ENCODE measurements at regions not wholly inside any gene's neighbourhood (a gene's known extent, or its start where the extent isn't known, plus 50 kb on each side); places are given as distances from the start of the nearest gene placed in this dataset.

GRCh38 chr5:8333485-8333884 lies 464.5 kb downstream of the MTRR start:
- no peak for TF ChIP-seq CTCF (IDR thresholded peaks at IDR 0.05)
- TF ChIP-seq POLR2A (IDR thresholded peaks at IDR 0.05) = no peak
